Activated naive CD4-positive, alpha-beta T cell treated with Interleukin-2 at 50 U/mL for 16 hours (primary cell): ENCODE measurements at regions not wholly inside any gene's neighbourhood (a gene's known extent, or its start where the extent isn't known, plus 50 kb on each side); places are given as distances from the start of the nearest gene placed in this dataset.
"Not testable (repeated sequence)": the region's sequence is repeated elsewhere in the genome, so short reads cannot be mapped to it uniquely, and the experiment has no call there.

Experiments used
- DNase-seq: peaks from one replicate; pipeline ENCODE4 v3.0.0-alpha.2; 2020

- DNase-seq, result not testable (repeated sequence)
Observed at GRCh38 chr5:145446875-145447274, 388.3 kb downstream of the PRELID2 start.

- no peak for DNase-seq
Observed at GRCh38 chr5:145446412-145446811, 388.7 kb downstream of the PRELID2 start.

- DNase-seq, result no peak
Observed at GRCh38 chr5:145445027-145445426, 390.1 kb downstream of the PRELID2 start.

GRCh38 chr5:145443964-145444363 lies 391.2 kb downstream of the PRELID2 start:
- DNase-seq, result no peak

GRCh38 chr5:145443366-145443765 lies 391.8 kb downstream of the PRELID2 start:
- DNase-seq, result no peak

- not testable (repeated sequence) for DNase-seq
Observed at GRCh38 chr5:145442661-145443060, 392.5 kb downstream of the PRELID2 start.

- DNase-seq, result no peak
Observed at GRCh38 chr5:145441228-145441627, 393.9 kb downstream of the PRELID2 start.

- no peak for DNase-seq
Observed at GRCh38 chr5:145437627-145438026, 397.5 kb downstream of the PRELID2 start.

- no peak for DNase-seq
Observed at GRCh38 chr5:145433077-145433476, 402.1 kb downstream of the PRELID2 start.

- no peak for DNase-seq
Observed at GRCh38 chr5:145429170-145429569, 406.0 kb downstream of the PRELID2 start.

- no peak for DNase-seq
Observed at GRCh38 chr5:145408048-145408341, 427.1 kb downstream of the PRELID2 start.

- no peak for DNase-seq
Observed at GRCh38 chr5:145407300-145408047, 427.7 kb downstream of the PRELID2 start.

- DNase-seq, result no peak
Observed at GRCh38 chr5:145403992-145404391, 431.1 kb downstream of the PRELID2 start.

- DNase-seq, result no peak
Observed at GRCh38 chr5:145396888-145397287, 438.3 kb downstream of the PRELID2 start.

GRCh38 chr5:145395151-145395550 lies 440.0 kb downstream of the PRELID2 start:
- not testable (repeated sequence) for DNase-seq

GRCh38 chr5:145393426-145393825 lies 441.7 kb downstream of the PRELID2 start:
- no peak for DNase-seq

GRCh38 chr5:145389047-145389446 lies 446.1 kb downstream of the PRELID2 start:
- no peak for DNase-seq

- DNase-seq, result no peak
Observed at GRCh38 chr5:145385276-145385675, 449.9 kb downstream of the PRELID2 start.

- no peak for DNase-seq
Observed at GRCh38 chr5:145378226-145378625, 456.9 kb downstream of the PRELID2 start.

- DNase-seq, result no peak
Observed at GRCh38 chr5:145375521-145375920, 459.6 kb downstream of the PRELID2 start.

- no peak for DNase-seq
Observed at GRCh38 chr5:145365464-145365863, 469.7 kb downstream of the PRELID2 start.

- no peak for DNase-seq
Observed at GRCh38 chr5:145362266-145362665, 472.9 kb downstream of the PRELID2 start.

- DNase-seq, result no peak
Observed at GRCh38 chr5:145360936-145361335, 474.2 kb downstream of the PRELID2 start.

- no peak for DNase-seq
Observed at GRCh38 chr5:145350513-145350912, 484.6 kb downstream of the PRELID2 start.

- DNase-seq, result no peak
Observed at GRCh38 chr5:145347026-145347616, 488.0 kb downstream of the PRELID2 start.
